IMR-90 (cell line): ENCODE measurements at regions not wholly inside any gene's neighbourhood (a gene's known extent, or its start where the extent isn't known, plus 50 kb on each side); places are given as distances from the start of the nearest gene placed in this dataset.

Source experiments
- ATAC-seq: fragments of 200-7000 bp; cut with Tn5 transposase; 2 replicates; pipeline ENCODE4 v1.9.1; 2020; ENCODE audit warnings: low read depth, mild to moderate bottlenecking, moderate library complexity
- BruUV-seq: library from RNA; stranded (reverse); fragments of 400-500 nt; replicated peaks from 2 replicates; lab custom pipeline; 2021; lab: Mats Ljungman, UMichigan
- CTCF ChIA-PET: fragments of 300-600 bp; formaldehyde crosslinking; extraction: SDS; loops from one replicate; lab custom pipeline; 2021; ENCODE audit warnings: antibody characterized with exemption; lab: Yijun Ruan, JAX
- POLR2A ChIA-PET: fragments of 300-600 bp; sonication (Branson Sonifier 250); formaldehyde crosslinking; loops from one replicate; lab custom pipeline; 2022; ENCODE audit warnings: antibody characterized with exemption; ENCODE audit not compliant: unreplicated experiment; lab: Charles Lee
- DNase-seq: peaks from one replicate; pipeline ENCODE4 v3.0.0; 2013
- H2AFZ ChIP-seq: replicated peaks from 2 replicates; pipeline ENCODE3; 2013; ENCODE audit warnings: low read length, mild to moderate bottlenecking; ENCODE audit not compliant: poor library complexity
- H2AK5ac ChIP-seq: 2 replicates; pipeline ENCODE4 v1.6.1; 2013; ENCODE audit warnings: low read depth, low read length, inconsistent platforms
- H2AK9ac ChIP-seq: replicated peaks from 2 replicates; pipeline ENCODE3; 2013; ENCODE audit warnings: mild to moderate bottlenecking, low read depth, low read length, moderate library complexity; ENCODE audit not compliant: poor library complexity
- H2BK120ac ChIP-seq: 2 replicates; pipeline ENCODE4 v1.6.1; 2013; ENCODE audit warnings: low read depth, low read length, inconsistent platforms
- H2BK15ac ChIP-seq: 3 replicates; pipeline ENCODE4 v1.6.1; 2013; ENCODE audit warnings: low read depth, low read length, inconsistent platforms
- H2BK20ac ChIP-seq: 2 replicates; pipeline ENCODE4 v1.6.1; 2013; ENCODE audit warnings: low read depth, mild to moderate bottlenecking, inconsistent platforms, low read length, moderate library complexity
- H2BK5ac ChIP-seq: 2 replicates; pipeline ENCODE4 v1.6.1; 2013; ENCODE audit warnings: mild to moderate bottlenecking, low read depth, low read length, inconsistent platforms; ENCODE audit not compliant: poor library complexity, severe bottlenecking
- H3K14ac ChIP-seq: replicated peaks from 2 replicates; pipeline ENCODE4 v1.6.1; 2013; ENCODE audit warnings: low read depth, low read length, inconsistent platforms
- H3K18ac ChIP-seq: 2 replicates; pipeline ENCODE4 v1.6.1; 2013; ENCODE audit warnings: low read depth, low read length, control low read depth
- H3K23ac ChIP-seq: 2 replicates; pipeline ENCODE4 v1.6.1; 2013; ENCODE audit warnings: low read depth, low read length, inconsistent platforms
- H3K27ac ChIP-seq: 2 replicates; pipeline ENCODE4 v1.5.1; 2013; ENCODE audit warnings: mild to moderate bottlenecking, control low read depth, low read length; ENCODE audit not compliant: insufficient read depth
- H3K27me3 ChIP-seq: 2 replicates; pipeline ENCODE4 v1.6.1; 2013; ENCODE audit warnings: low read length; ENCODE audit not compliant: control insufficient read depth, insufficient read depth
- H3K36me3 ChIP-seq: 2 replicates; pipeline ENCODE4 v1.6.1; 2013; ENCODE audit warnings: low read length, mixed read lengths; ENCODE audit not compliant: control insufficient read depth, insufficient read depth
- H3K4ac ChIP-seq: 2 replicates; pipeline ENCODE4 v1.6.1; 2013; ENCODE audit warnings: low read depth, low read length, inconsistent platforms
- H3K4me1 ChIP-seq: 2 replicates; pipeline ENCODE4 v1.6.1; 2013; ENCODE audit warnings: low read length, mixed read lengths; ENCODE audit not compliant: control insufficient read depth, insufficient read depth
- H3K4me2 ChIP-seq: 2 replicates; pipeline ENCODE4 v1.6.1; 2013; ENCODE audit warnings: low read depth, mild to moderate bottlenecking, control low read depth, low read length, moderate library complexity
- H3K4me3 ChIP-seq: 2 replicates; pipeline ENCODE4 v1.5.1; 2013; ENCODE audit warnings: low read depth, mild to moderate bottlenecking, control low read depth, low read length, moderate library complexity; ENCODE audit not compliant: insufficient read depth
- H3K56ac ChIP-seq: 2 replicates; pipeline ENCODE4 v1.6.1; 2013; ENCODE audit warnings: low read length, inconsistent platforms; ENCODE audit not compliant: insufficient read depth; ENCODE audit errors: extremely low read depth
- H3K79me1 ChIP-seq, 2 experiments: 2 replicates each; pipeline ENCODE4 v1.6.1; 2013; ENCODE audit warnings: low read length in 2 of 2, inconsistent platforms in 1 of 2, low read depth in 1 of 2
- H3K9ac ChIP-seq: 2 replicates; pipeline ENCODE4 v1.6.1; 2013; ENCODE audit warnings: low read depth, low read length, control low read depth
- H3K9me1 ChIP-seq: 2 replicates; pipeline ENCODE4 v1.6.1; 2013; ENCODE audit warnings: low read length, inconsistent platforms; ENCODE audit not compliant: insufficient read depth
- H3K9me3 ChIP-seq: 2 replicates; pipeline ENCODE4 v1.6.1; 2013; ENCODE audit warnings: low read length; ENCODE audit not compliant: control insufficient read depth, insufficient read depth
- H4K20me1 ChIP-seq: 2 replicates; pipeline ENCODE4 v1.6.1; 2013; ENCODE audit warnings: low read length, inconsistent platforms; ENCODE audit not compliant: insufficient read depth
- H4K5ac ChIP-seq: 2 replicates; pipeline ENCODE4 v1.6.1; 2013; ENCODE audit warnings: mild to moderate bottlenecking, low read depth, low read length, control low read depth
- H4K8ac ChIP-seq, 2 experiments: 2 replicates each; pipeline ENCODE4 v1.6.1; 2013; ENCODE audit warnings: low read depth in 2 of 2, low read length in 2 of 2, control low read depth in 1 of 2, inconsistent platforms in 1 of 2
- H4K91ac ChIP-seq: 2 replicates; pipeline ENCODE4 v1.6.1; 2013; ENCODE audit warnings: low read depth, low read length, inconsistent platforms; ENCODE audit not compliant: insufficient read depth
- CEBPB ChIP-seq: IDR thresholded peaks from 2 replicates; pipeline ENCODE4 v1.6.1; 2012; ENCODE audit warnings: low read depth, low read length, improper control_type of control experiment
- CHD1 ChIP-seq: IDR thresholded peaks from 2 replicates; pipeline ENCODE4 v1.6.1; 2012; ENCODE audit warnings: low read depth, low read length, improper control_type of control experiment
- MAFK ChIP-seq: IDR thresholded peaks from 2 replicates; pipeline ENCODE4 v1.6.1; 2012; ENCODE audit warnings: low read depth, low read length, improper control_type of control experiment
- MAZ ChIP-seq: IDR thresholded peaks from 2 replicates; pipeline ENCODE4 v1.6.1; 2012; ENCODE audit warnings: low read depth, mild to moderate bottlenecking, low read length, improper control_type of control experiment, moderate library complexity, borderline replicate concordance
- MXI1 ChIP-seq: IDR thresholded peaks from 2 replicates; pipeline ENCODE4 v1.6.1; 2012; ENCODE audit warnings: low read depth, mild to moderate bottlenecking, low read length, moderate library complexity, borderline replicate concordance
- POLR2A ChIP-seq: IDR thresholded peaks from 2 replicates; pipeline ENCODE4 v1.6.1; 2012; ENCODE audit warnings: mild to moderate bottlenecking, low read depth, low read length
- RCOR1 ChIP-seq: IDR thresholded peaks from 2 replicates; pipeline ENCODE4 v1.6.1; 2012; ENCODE audit warnings: mild to moderate bottlenecking, low read length, improper control_type of control experiment; ENCODE audit not compliant: insufficient replicate concordance
- RFX5 ChIP-seq: IDR thresholded peaks from 2 replicates; pipeline ENCODE4 v1.8.0; 2012; ENCODE audit warnings: low read depth, mild to moderate bottlenecking, low read length, moderate library complexity
- WGBS, 2 experiments: methylation state at CpG; one replicate each; pipeline versions ENCODE4 v1.1.5 to v1.1.7; 2013; ENCODE audit warnings: missing lambda C conversion rate in 2 of 2; ENCODE audit not compliant: insufficient read length in 1 of 2; ENCODE audit errors: extremely low coverage in 2 of 2; 5-methylcytosine and 5-hydroxymethylcytosine counted together
- dilution Hi-C: fragments of 300-500 bp; cut with HindIII; formaldehyde crosslinking; loops from one replicate; pipeline ENCODE4 v1.14.3; 2018; ENCODE audit warnings: low sequenced_read_pairs; ENCODE audit not compliant: unreplicated experiment
- in situ Hi-C: fragments of 300-500 bp; cut with MboI; formaldehyde crosslinking; loops from 3 replicates; pipeline ENCODE4 v1.14.3; 2019; ENCODE audit warnings: low sequenced_read_pairs, inconsistent platforms, mixed read lengths
- intact Hi-C: fragments of 100-400 bp; cut with micrococcal nuclease; formaldehyde crosslinking; loops from 2 replicates; pipeline ENCODE4 v1.10.0; 2022
- TF ChIP-seq, protein P1 (sequence below): fragments of 150-350 bp; IDR thresholded peaks from 2 replicates; pipeline ENCODE4 v1.6.1; 2016; ENCODE audit warnings: low read depth, mild to moderate bottlenecking, low read length, moderate library complexity, borderline replicate concordance

DNA sequence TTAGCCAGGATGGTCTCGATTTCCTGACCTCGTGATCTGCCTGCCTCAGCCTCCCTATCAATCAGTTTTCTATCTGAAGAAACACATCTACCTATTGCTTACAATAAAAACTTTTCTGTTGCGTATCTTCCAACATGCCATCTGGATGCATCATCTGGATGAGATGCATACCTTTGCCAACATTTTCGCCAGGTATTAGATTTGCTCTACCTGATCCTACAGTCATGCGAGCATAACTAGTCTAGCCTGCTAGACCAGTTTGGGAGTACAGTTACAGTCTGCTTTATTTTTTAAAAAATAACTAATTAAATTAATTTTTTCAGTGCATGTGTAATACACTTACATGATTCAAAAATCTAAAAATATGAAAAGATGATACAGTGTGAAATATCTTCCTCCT lies 334.0 kb upstream of the MEX3C start:
- WGBS, 2 experiments: no CpG with 5 or more reads among the region's 5 CpGs
- H3K4me3 ChIP-seq: no peak overlapping the region
- no peaks in the 10 kb centered on the region for H3K4me1 ChIP-seq
- H3K27me3 ChIP-seq: no peaks in the 10 kb centered on the region
- intact Hi-C loops: no loop called here
- no peak overlapping the region for H3K4ac ChIP-seq
- no peak overlapping the region for H2BK5ac ChIP-seq
- CTCF ChIA-PET: no interaction called here
- no peak overlapping the region for H4K5ac ChIP-seq
- dilution Hi-C loops: no loop called here
- H3K18ac ChIP-seq: no peak overlapping the region
- ATAC-seq: no peak
- no peak overlapping the region for H3K56ac ChIP-seq
- no peak for DNase-seq
- H3K36me3 ChIP-seq: no peaks in the 10 kb centered on the region
- no peak overlapping the region for H3K27ac ChIP-seq
- no peak overlapping the region for H2BK15ac ChIP-seq
- H4K8ac ChIP-seq: no peak overlapping the region
- no peaks in the 10 kb centered on the region for H3K9me1 ChIP-seq
- no peak overlapping the region for H2BK20ac ChIP-seq
- no peaks in the 10 kb centered on the region for H3K79me1 ChIP-seq
- POLR2A ChIA-PET: no interaction called here
- H2AK5ac ChIP-seq: no peak overlapping the region
- in situ Hi-C loops: no loop called here
- no TSS peak for BruUV-seq
- H3K4me2 ChIP-seq: no peak overlapping the region
- peaks cover 3% of the 10 kb centered on the region for H3K9me3 ChIP-seq
- H3K9ac ChIP-seq: no peak overlapping the region
- H2AK9ac ChIP-seq: no peak overlapping the region
- H4K91ac ChIP-seq: no peak overlapping the region
- no peak overlapping the region for H2AFZ ChIP-seq
- H2BK120ac ChIP-seq: no peak overlapping the region
- no peak overlapping the region for H3K23ac ChIP-seq
- no peaks in the 10 kb centered on the region for H4K20me1 ChIP-seq
- TF ChIP-seq RCOR1 (no peak), MXI1 (no peak), MAFK (no peak), MAZ (no peak), RFX5 (no peak), CHD1 (no peak), CEBPB (no peak), POLR2A (no peak)
- TF ChIP-seq, protein P1, sequence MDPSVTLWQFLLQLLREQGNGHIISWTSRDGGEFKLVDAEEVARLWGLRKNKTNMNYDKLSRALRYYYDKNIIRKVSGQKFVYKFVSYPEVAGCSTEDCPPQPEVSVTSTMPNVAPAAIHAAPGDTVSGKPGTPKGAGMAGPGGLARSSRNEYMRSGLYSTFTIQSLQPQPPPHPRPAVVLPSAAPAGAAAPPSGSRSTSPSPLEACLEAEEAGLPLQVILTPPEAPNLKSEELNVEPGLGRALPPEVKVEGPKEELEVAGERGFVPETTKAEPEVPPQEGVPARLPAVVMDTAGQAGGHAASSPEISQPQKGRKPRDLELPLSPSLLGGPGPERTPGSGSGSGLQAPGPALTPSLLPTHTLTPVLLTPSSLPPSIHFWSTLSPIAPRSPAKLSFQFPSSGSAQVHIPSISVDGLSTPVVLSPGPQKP: no peak
- H3K14ac ChIP-seq: no peak overlapping the region
